ENCODE measurements at regions not wholly inside any gene's neighbourhood (a gene's known extent, or its start where the extent isn't known, plus 50 kb on each side); places are given as distances from the start of the nearest gene placed in this dataset.

DNA sequence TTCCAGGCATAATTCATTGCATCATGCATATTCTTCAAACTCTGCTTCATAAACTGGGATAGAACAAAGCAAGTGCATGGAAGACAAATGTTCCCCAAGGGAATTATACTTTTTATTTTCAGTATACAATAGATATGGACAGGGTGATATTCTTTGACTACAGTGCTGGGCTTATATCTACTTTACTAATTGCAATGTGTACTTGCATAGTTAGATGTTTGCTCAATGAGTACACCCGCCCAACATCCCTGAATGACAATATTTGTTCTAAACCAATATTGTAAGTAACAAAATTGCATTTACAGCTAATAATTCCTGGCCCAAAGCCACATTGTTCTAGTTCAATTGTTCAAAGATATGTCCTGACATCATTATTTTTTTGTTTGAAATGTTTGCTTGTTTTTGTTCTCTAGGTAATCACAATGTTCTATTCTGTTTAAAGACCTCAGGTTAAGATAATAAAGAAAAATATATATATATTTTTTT, 171.4 kb downstream of the PTN start:
- no peak for DNase-seq (ENCODE audit: low read depth)
- TF ChIP-seq CTCF (IDR thresholded peaks at IDR 0.05; ENCODE audit: insufficient read depth, low read depth, low read length): no peak
- Histone ChIP-seq H3K36me3 (ENCODE audit: control insufficient read depth, insufficient read depth, low read length) (no peaks in the 10 kb centered on the region), H3K4me3 (ENCODE audit: low read depth, low read length) (no peak overlapping the region), H3K27me3 (ENCODE audit: control insufficient read depth, insufficient read depth, low read length) (no peaks in the 10 kb centered on the region)
- CTCF ChIA-PET: interaction anchor here (5.5 kb wide), 1 partner anchor 419 kb away, joined by 61 read pairs; no protein-coding TSS in a partner anchor
- POLR2A ChIA-PET: no interaction called here

GRCh38 chr7:137169282-137169698, 174.2 kb downstream of the PTN start:
- peak; percentile 78 for TF ChIP-seq CTCF (IDR thresholded peaks at IDR 0.05; ENCODE audit: insufficient read depth, low read depth, low read length)
- CTCF ChIA-PET: interaction anchor here (0.7 to 5.5 kb wide), 14 partner anchors 10 to 468 kb away, joined by 3 to 61 read pairs (median 6); no protein-coding TSS in a partner anchor
- peak; percentile 47 for DNase-seq (ENCODE audit: low read depth)
- H3K27me3 ChIP-seq (ENCODE audit: control insufficient read depth, insufficient read depth, low read length): no peaks in the 10 kb centered on the region
- POLR2A ChIA-PET: no interaction called here
- no peak overlapping the region for H3K4me3 ChIP-seq (ENCODE audit: low read depth, low read length)
- no peaks in the 10 kb centered on the region for H3K36me3 ChIP-seq (ENCODE audit: control insufficient read depth, insufficient read depth, low read length)

- TF ChIP-seq CTCF (IDR thresholded peaks at IDR 0.05; ENCODE audit: insufficient read depth, low read depth, low read length): no peak
- H3K4me3 ChIP-seq (ENCODE audit: low read depth, low read length): no peak overlapping the region
- DNase-seq (ENCODE audit: low read depth): no peak
- H3K36me3 ChIP-seq (ENCODE audit: control insufficient read depth, insufficient read depth, low read length): no peaks in the 10 kb centered on the region
- H3K27me3 ChIP-seq (ENCODE audit: control insufficient read depth, insufficient read depth, low read length): no peaks in the 10 kb centered on the region
- ChIA-PET POLR2A (no interaction called here), CTCF (interaction anchor here (2.5 to 5.5 kb wide), 2 partner anchors 12 to 424 kb away, joined by 6 to 61 read pairs; no protein-coding TSS in a partner anchor)
Observed at GRCh38 chr7:137167609-137168008, 175.9 kb downstream of the PTN start.

- ChIA-PET POLR2A (no interaction called here), CTCF (interaction anchor here (1.3 to 2.1 kb wide), 2 partner anchors 288 to 425 kb away, joined by 6 to 14 read pairs; no protein-coding TSS in a partner anchor)
- TF ChIP-seq CTCF (IDR thresholded peaks at IDR 0.05; ENCODE audit: insufficient read depth, low read depth, low read length): no peak
- H3K36me3 ChIP-seq (ENCODE audit: control insufficient read depth, insufficient read depth, low read length): no peaks in the 10 kb centered on the region
- DNase-seq (ENCODE audit: low read depth): no peak
- no peak overlapping the region for H3K4me3 ChIP-seq (ENCODE audit: low read depth, low read length)
- H3K27me3 ChIP-seq (ENCODE audit: control insufficient read depth, insufficient read depth, low read length): no peaks in the 10 kb centered on the region
Observed at GRCh38 chr7:137166363-137166762, 177.2 kb downstream of the PTN start.

GRCh38 chr7:137165786-137166185, 177.7 kb downstream of the PTN start:
- no peaks in the 10 kb centered on the region for H3K27me3 ChIP-seq (ENCODE audit: control insufficient read depth, insufficient read depth, low read length)
- no peak for DNase-seq (ENCODE audit: low read depth)
- no peak for TF ChIP-seq CTCF (IDR thresholded peaks at IDR 0.05; ENCODE audit: insufficient read depth, low read depth, low read length)
- no peak overlapping the region for H3K4me3 ChIP-seq (ENCODE audit: low read depth, low read length)
- POLR2A ChIA-PET: no interaction called here
- H3K36me3 ChIP-seq (ENCODE audit: control insufficient read depth, insufficient read depth, low read length): no peaks in the 10 kb centered on the region
- CTCF ChIA-PET: interaction anchor here (1.3 to 2.1 kb wide), 2 partner anchors 289 to 426 kb away, joined by 6 to 14 read pairs; no protein-coding TSS in a partner anchor

All from BJ (cell line).